Fibroblast of the aortic adventitia (primary cell): ENCODE measurements at regions not wholly inside any gene's neighbourhood (a gene's known extent, or its start where the extent isn't known, plus 50 kb on each side); places are given as distances from the start of the nearest gene placed in this dataset.

Source experiments
- DNase-seq: peaks from one replicate; pipeline ENCODE4 v3.0.0-alpha.2; 2010; ENCODE audit warnings: low read depth
- H3K4me3 ChIP-seq: 2 replicates; pipeline ENCODE4 v1.5.1; 2011; ENCODE audit warnings: low read depth, mild to moderate bottlenecking, control low read depth, low read length, moderate library complexity
- CTCF ChIP-seq: IDR thresholded peaks from 2 replicates; pipeline ENCODE4 v1.5.1; 2011; ENCODE audit warnings: mild to moderate bottlenecking, low read length, control low read depth, inconsistent platforms; ENCODE audit not compliant: insufficient read depth

- DNase-seq, result no peak
- TF ChIP-seq CTCF, result no peak
- no peak overlapping the region for H3K4me3 ChIP-seq
These were observed 2101.9 kb downstream of the TP53TG3F start for GRCh38 chr16:35561346-35561745.

GRCh38 chr16:35562471-35562870 is 2103.1 kb downstream of the TP53TG3F start:
- DNase-seq, result no peak
- H3K4me3 ChIP-seq, result no peak overlapping the region
- no peak for TF ChIP-seq CTCF

- H3K4me3 ChIP-seq, result no peak overlapping the region
- no peak for DNase-seq
- TF ChIP-seq CTCF, result no peak
These were observed 2103.5 kb downstream of the TP53TG3F start for GRCh38 chr16:35562919-35563318.

- TF ChIP-seq CTCF, result no peak
- H3K4me3 ChIP-seq, result no peak overlapping the region
- DNase-seq, result no peak
These were observed 2104.7 kb downstream of the TP53TG3F start for GRCh38 chr16:35564148-35564547.

- no peak overlapping the region for H3K4me3 ChIP-seq
- no peak for TF ChIP-seq CTCF
- no peak for DNase-seq
These were observed 2105.5 kb downstream of the TP53TG3F start for GRCh38 chr16:35564889-35565288.

- no peak for DNase-seq
- H3K4me3 ChIP-seq, result no peak overlapping the region
- no peak for TF ChIP-seq CTCF
These were observed 2106.2 kb downstream of the TP53TG3F start for GRCh38 chr16:35565626-35566025.

- DNase-seq, result no peak
- H3K4me3 ChIP-seq, result no peak overlapping the region
- TF ChIP-seq CTCF, result no peak
These were observed 2110.0 kb downstream of the TP53TG3F start for GRCh38 chr16:35569413-35569812.
